Stimulated activated CD4-positive, alpha-beta T cell treated with anti-CD3 and anti-CD28 coated beads, Interleukin-15, amount 100 ng/mL, for 48 hours (primary cell): ENCODE measurements at regions not wholly inside any gene's neighbourhood (a gene's known extent, or its start where the extent isn't known, plus 50 kb on each side); places are given as distances from the start of the nearest gene placed in this dataset.

Experiments
- DNase-seq, 2 donors: peaks; one replicate each; pipeline ENCODE4 v3.0.0-alpha.2; 2020; ENCODE audit warnings: low read depth in 2 of 2

DNA sequence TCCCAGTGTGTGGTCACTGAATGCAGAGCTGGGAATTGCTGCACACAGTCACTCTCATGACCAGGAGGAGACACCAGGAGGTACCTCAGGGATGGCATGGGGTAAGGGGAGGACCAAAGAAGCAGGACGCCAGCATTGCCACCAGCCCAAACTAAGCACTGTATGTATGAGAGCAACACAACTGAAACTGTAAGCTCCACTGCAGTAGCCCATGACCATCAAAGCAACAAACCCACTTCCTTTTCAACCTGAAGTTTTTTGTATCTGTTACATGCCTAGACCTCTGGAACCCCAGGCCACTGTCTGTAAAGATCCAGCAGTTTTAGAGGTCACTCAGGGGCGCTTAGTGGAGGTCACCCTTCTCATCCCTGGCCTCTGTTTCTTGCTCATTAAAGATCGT, 164.3 kb downstream of the SETD4 start:
- no peak for DNase-seq

DNA sequence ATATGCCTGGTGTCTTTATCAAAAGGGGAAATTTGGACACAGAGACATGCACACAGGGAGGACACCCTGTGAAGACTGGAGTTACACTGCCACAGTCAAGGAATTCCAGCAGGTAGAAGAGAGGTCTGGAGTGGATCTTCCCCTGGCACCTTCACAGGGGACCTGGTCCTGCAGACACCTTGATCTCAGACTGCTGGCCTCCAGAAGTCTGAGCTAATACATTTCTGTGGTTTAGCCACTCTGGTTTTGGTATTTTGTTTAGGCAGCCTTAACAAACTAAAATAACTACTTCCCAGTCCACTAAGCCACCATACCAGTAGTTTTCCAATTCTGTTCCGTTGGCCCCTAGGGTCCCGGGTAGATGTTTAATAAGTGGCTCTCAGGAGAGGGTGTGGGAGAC, 164.7 kb downstream of the SETD4 start:
- no peak for DNase-seq

DNA sequence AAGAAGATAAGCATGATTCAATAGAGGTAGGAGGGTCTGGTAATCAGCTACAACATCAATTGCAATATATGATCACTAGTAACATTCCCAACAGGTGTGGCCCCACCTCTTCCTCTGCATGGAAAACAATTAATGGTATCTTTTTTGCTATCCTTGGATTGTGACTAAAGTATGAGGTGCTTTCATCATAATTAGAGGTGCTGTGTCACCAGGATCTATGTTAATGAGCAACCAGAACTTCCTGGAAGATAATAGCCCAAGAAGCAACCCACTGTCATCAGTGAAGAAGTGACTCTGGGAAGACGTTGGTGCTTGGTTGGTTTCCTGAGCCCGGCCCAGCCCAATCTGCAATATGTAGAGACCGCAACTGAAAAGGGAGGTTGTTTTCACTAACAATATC, 167.2 kb downstream of the SETD4 start:
- DNase-seq: no peak

DNA sequence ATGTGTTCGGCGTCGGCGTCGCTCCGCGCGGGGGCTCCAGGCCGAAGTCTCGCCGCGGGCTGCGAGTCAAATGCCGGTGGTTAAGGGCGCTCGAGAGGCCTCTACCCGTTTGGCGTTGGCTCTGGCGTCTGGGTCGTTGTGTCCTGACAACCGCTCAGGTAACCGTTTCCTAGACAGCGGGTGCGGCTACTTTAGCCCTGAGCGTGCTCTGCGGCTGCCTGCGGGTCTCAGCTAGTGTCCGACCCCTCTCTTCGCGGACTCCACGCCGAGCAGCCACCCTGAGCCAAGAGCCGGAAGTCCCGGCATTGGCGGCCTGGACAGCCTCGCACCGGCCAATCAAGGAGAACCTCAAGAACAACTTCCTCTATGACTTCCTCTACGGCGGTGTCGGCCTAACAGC, 173.4 kb downstream of the SETD4 start:
- DNase-seq: no peak

GRCh38 chr21:35885942-35886541, 174.3 kb downstream of the SETD4 start:
- no peak for DNase-seq

- DNase-seq: no peak
Observed at GRCh38 chr21:35882791-35883240, 177.5 kb downstream of the SETD4 start.

GRCh38 chr21:35873441-35873840, 186.9 kb downstream of the SETD4 start:
- DNase-seq: no peak

DNA sequence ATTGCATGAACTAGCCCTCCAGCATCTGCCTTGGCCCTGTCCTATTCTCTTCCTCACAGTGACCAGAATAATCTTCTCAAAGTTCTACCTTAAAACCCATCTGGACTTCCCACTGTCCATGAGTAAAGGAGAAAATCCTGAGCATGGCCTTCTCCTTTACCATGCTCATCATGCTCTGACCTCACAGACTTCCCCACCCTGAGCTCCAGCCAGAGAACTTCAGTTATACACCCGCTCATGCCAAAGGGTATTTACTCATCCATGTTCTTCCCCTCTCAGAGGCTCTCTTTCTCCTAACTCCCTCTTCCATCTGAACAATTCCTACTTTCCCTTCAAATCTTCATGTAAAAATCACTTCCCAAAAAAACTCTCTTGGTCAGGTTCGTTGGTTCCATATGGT, 188.4 kb downstream of the SETD4 start:
- no peak for DNase-seq

- no peak for DNase-seq
Observed at GRCh38 chr21:35868869-35869223, 191.5 kb downstream of the SETD4 start.

- DNase-seq: no peak
Observed at GRCh38 chr21:35868005-35868868, 192.1 kb downstream of the SETD4 start.

DNA sequence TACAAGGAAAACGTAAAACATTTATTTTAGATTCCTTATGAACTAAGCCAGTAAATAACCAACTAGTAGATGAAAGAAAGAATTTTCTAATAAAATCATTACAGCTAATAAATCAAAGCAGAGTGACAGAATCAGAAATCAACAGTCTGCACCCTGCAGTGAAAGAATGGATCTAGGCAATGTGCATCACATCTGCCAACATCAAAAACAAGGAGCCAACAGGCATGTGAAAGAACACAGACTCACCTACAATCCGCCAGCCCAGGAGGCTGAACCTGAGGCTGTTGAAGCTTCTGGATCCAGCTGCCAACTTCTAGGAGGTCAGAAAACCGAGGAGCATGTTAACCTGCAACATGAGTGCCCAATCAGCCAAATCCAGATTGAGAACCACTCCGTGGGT, 196.3 kb downstream of the SETD4 start:
- DNase-seq: no peak

GRCh38 chr21:35862969-35863368, 197.4 kb downstream of the SETD4 start:
- DNase-seq: no peak

GRCh38 chr21:35861661-35862060, 198.7 kb downstream of the SETD4 start:
- no peak for DNase-seq

DNA sequence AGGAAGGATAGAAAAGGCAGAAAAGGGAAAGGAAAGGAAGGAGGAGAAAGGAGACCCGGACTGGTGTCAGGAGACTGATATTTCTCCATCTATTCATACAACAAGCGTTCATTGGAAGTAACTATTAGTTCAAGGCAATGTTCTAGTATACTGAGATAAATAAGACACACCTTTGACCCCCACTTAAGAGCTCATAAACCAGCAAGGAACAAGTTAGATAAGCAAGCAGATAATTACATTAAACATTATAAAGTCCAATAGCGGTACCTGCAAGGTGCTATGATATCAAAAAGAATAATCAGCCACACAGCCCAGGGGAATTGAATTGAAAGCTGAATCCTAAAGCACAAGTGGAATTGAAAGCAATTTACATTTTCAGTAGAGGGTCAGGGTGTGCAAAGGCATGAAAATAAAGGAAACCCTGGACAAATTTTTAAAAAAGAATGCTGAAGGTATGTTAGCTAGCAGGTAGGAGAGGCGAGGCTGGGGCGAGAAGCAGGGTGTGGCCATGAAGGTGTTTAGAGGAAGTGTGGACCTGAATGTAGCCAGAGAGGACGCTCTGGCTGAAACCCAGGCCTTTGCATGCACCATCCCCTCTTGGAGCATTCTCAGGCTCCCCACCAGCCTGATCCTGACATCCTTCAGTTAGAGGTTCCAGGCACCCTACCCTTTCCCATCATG, 200.0 kb downstream of the SETD4 start:
- DNase-seq: no peak

DNA sequence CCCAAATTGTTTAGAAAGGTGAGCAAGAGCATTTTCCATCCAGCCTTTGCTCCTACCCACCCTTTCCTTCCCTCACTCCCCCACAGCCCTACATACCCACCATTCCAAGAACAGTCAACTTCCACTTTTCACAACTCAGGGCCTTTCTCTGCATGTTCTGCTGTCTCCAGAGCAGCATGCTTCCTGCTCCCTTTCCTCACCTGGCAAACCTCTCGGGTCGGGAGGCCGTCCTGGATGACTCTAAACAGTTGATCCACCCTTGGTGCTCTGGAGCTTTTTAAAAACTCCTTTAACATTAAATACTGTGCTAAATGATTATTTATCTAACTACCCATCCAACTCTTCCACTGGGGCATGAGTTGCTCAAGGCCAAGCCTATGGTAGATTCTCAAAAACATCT, 200.6 kb downstream of the SETD4 start:
- no peak for DNase-seq

- DNase-seq: no peak
Observed at GRCh38 chr21:35857095-35857494, 203.2 kb downstream of the SETD4 start.

GRCh38 chr21:35855484-35855883, 204.8 kb downstream of the SETD4 start:
- DNase-seq: no peak

DNA sequence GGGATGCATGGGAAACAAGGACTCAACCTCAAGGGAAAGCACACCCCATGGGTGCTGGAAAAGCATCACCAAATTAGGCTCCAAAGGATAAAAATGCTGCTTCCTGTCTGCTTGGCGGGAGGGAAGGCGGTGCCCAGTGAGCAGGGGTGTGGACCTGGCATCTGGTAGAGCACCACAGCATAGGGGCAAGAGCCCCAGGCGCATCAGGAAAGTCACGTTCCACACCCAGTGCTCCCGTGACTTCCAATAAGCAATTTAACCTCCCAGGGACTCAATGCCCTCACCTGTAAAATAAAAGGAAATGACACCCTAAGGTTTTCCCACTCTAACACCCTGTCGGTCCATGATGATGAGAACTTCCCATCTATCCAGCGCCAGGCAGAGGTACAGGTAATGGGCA, 206.0 kb downstream of the SETD4 start:
- DNase-seq: no peak

- no peak for DNase-seq
Observed at GRCh38 chr21:35853321-35854239, 206.7 kb downstream of the SETD4 start.

DNA sequence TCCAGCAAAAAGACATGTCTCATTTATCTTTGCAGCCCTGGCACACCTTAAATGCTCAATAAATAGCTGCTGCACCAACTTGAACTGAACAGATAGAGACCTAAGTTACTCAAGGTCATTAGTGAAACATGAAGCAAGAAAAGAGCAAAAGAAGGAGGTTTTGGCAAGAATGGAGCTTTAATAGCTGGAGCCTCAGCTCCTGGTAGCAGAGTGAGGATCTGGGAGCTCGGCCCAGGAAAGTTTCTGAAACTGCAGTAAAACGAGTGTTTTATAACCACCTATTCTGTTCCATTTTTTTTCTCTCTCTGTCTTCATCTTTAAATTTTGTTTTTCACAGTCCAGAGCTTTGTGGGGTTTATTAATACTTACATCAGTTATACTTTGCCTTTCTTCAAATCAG, 207.5 kb downstream of the SETD4 start:
- DNase-seq: no peak

DNA sequence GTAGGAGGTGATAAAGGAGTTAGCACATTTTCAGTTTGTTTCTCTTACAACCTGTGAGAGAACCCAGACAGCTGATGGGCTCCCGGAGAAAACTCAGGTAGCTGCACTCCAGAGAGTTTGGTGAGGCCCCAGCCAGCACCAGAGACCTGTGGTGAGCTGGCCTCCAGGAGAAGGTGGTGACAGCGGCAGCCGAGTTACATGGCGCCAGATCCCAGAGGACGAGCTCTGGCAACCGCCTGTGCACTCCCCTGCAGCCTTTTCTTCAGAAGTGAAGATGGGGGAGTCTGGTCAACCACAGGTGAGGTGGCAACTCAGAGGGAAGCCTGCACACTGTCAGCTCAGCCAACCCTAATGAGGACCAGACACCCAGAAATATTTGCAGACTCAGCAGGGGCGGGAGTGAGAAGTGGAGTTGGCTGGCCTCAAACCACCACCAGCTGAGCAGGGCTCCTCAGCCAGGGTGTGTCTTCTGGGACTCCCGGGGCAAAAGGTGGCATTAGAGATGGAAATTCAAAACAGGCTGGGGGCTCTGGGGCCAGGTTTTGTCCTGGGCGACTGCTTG, 209.7 kb downstream of the SETD4 start:
- DNase-seq: no peak

GRCh38 chr21:35850029-35850428, 210.3 kb downstream of the SETD4 start:
- no peak for DNase-seq
